ENCODE measurements at regions not wholly inside any gene's neighbourhood (a gene's known extent, or its start where the extent isn't known, plus 50 kb on each side); places are given as distances from the start of the nearest gene placed in this dataset.

DNA sequence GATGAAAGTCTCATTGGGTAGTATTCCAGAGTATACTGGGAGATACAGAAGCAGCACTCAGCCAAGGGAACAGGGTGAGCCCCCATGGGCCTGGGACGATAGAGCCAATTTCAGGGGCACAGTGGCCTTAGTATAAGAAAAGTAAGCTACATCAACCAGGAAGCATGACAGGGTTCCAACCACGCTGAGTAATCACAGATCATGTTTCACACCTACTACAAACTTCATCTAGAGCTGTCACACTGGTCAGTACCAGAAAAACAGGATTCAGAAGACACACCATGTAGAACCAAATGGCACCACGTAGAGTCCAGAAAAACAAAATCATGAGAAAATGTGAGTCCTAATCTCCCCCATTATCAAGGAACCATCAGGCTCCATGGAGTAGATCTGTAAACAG lies 1292.4 kb upstream of the MIR17HG start:
- ChIA-PET POLR2A (no interaction called here), CTCF (no interaction called here), RAD21 (ENCODE audit: low non-redundant PET in 1 of 2, low total read pairs in 2 of 2, uncharacterized antibody in 2 of 2, unreplicated experiment in 2 of 2) (no interaction called here)
- ATAC-seq: peak; percentile 50
- intact Hi-C loops (cut with micrococcal nuclease): no loop called here
- TF ChIP-seq JUND (IDR thresholded peaks at IDR 0.05): peak; percentile 22; the same call in 1 of the 2 replicates
- TF ChIP-seq ELF1 (IDR thresholded peaks at IDR 0.05; ENCODE audit: borderline replicate concordance, low read depth): no peak
- 0 out of 2 replicates have a peak, but pooled peaks have one; percentile 33 for TF ChIP-seq CBX3 (IDR thresholded peaks at IDR 0.05; ENCODE audit: low read depth)
- no TSS peak for BruUV-seq (replicated peaks)
- no peak overlapping the region for H3K27ac ChIP-seq (ENCODE audit: low read depth, low read length)
- no peaks in the 10 kb centered on the region for H3K9me3 ChIP-seq (ENCODE audit: control insufficient read depth in 1 of 2, insufficient read depth in 1 of 2, low read depth in 1 of 2, low read length in 2 of 2)
- H3K4me2 ChIP-seq (ENCODE audit: low read length): peak overlapping the region; percentile 33; the same call in 1 of the 2 replicates
- H2AFZ ChIP-seq (ENCODE audit: low read depth, low read length, poor library complexity, severe bottlenecking): peak overlapping the region; percentile 11
- H3K36me3 ChIP-seq (ENCODE audit: control insufficient read depth in 1 of 2, insufficient read depth in 2 of 2, low read length in 2 of 2): no peaks in the 10 kb centered on the region
- peak; percentile 0 for DNase-seq (ENCODE audit: low read depth, low spot score)
- peaks cover 0 to 6% of the 10 kb centered on the region in 2 experiments; a peak in 2 of 4 replicates for H3K4me1 ChIP-seq (ENCODE audit: control insufficient read depth in 1 of 2, insufficient read depth in 2 of 2, low read length in 2 of 2)
- H3K9me2 ChIP-seq (ENCODE audit: insufficient read depth): no peaks in the 10 kb centered on the region
- H4K20me1 ChIP-seq (ENCODE audit: insufficient read depth): no peaks in the 10 kb centered on the region
- H3K4me3 ChIP-seq (replicated peaks in 1 of 2; ENCODE audit: low read depth in 1 of 2, low read length in 2 of 2): no peak overlapping the region
- H3K9ac ChIP-seq (ENCODE audit: low read length): no peak overlapping the region
- no peaks in the 10 kb centered on the region for H3K27me3 ChIP-seq (ENCODE audit: insufficient read depth, low read length)
- H3K79me2 ChIP-seq (ENCODE audit: insufficient read depth, low read length): no peaks in the 10 kb centered on the region

DNA sequence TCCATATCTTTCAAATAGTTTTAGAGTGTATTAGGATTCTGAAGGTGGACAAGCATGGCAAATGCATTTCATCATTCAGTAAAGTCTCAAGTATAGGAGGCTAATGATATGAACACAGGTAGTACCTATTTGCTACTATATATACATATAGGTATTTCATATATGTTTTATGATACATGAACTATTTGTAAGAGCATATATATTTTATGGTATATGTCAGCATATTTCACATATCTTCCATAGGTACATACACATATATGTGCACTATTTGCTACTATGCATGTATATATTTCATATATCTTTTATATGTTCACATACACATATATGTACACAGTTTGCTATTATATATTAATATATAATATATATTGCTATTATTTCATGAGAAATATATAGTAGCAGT lies 1291.7 kb upstream of the MIR17HG start:
- CTCF ChIA-PET: no interaction called here
- H3K4me2 ChIP-seq (ENCODE audit: low read length): no peak overlapping the region
- BruUV-seq (replicated peaks): no TSS peak
- peaks cover 0 to 6% of the 10 kb centered on the region in 2 experiments; a peak in 2 of 4 replicates for H3K4me1 ChIP-seq (ENCODE audit: control insufficient read depth in 1 of 2, insufficient read depth in 2 of 2, low read length in 2 of 2)
- no peak overlapping the region for H3K27ac ChIP-seq (ENCODE audit: low read depth, low read length)
- RAD21 ChIA-PET (ENCODE audit: low non-redundant PET in 1 of 2, low total read pairs in 2 of 2, uncharacterized antibody in 2 of 2, unreplicated experiment in 2 of 2): no interaction called here
- ATAC-seq (no peak), DNase-seq (ENCODE audit: low read depth, low spot score) (no peak)
- H3K79me2 ChIP-seq (ENCODE audit: insufficient read depth, low read length): no peaks in the 10 kb centered on the region
- H2AFZ ChIP-seq (ENCODE audit: low read depth, low read length, poor library complexity, severe bottlenecking): no peak overlapping the region
- TF ChIP-seq ZFX (IDR thresholded peaks at IDR 0.05) (no peak), ZNF274 (IDR thresholded peaks at IDR 0.05; ENCODE audit: low read depth, low read length) (no peak), SP1 (IDR thresholded peaks at IDR 0.05; ENCODE audit: low read depth) (no peak), FOSL1 (IDR thresholded peaks at IDR 0.05; ENCODE audit: low read depth) (no peak), TCF7L2 (IDR thresholded peaks at IDR 0.05; ENCODE audit: borderline replicate concordance, extremely low read depth, insufficient read depth, insufficient read length) (no peak), EGR1 (IDR thresholded peaks at IDR 0.05; ENCODE audit: low read depth) (no peak), SRF (IDR thresholded peaks at IDR 0.05; ENCODE audit: low read depth) (no peak), RAD21 (IDR thresholded peaks at IDR 0.05; ENCODE audit: low read depth) (no peak), ELF1 (IDR thresholded peaks at IDR 0.05; ENCODE audit: borderline replicate concordance, low read depth) (no peak), YY1 (IDR thresholded peaks at IDR 0.05; ENCODE audit: extremely low read depth, insufficient replicate concordance, low read depth, low read length) (no peak), CEBPB (IDR thresholded peaks at IDR 0.05; ENCODE audit: low read depth) (no peak), CBX3 (IDR thresholded peaks at IDR 0.05; ENCODE audit: low read depth) (no peak), POLR2AphosphoS5 (IDR thresholded peaks at IDR 0.05; ENCODE audit: low read depth, low read length) (no peak)
- TF ChIP-seq, protein P1, sequence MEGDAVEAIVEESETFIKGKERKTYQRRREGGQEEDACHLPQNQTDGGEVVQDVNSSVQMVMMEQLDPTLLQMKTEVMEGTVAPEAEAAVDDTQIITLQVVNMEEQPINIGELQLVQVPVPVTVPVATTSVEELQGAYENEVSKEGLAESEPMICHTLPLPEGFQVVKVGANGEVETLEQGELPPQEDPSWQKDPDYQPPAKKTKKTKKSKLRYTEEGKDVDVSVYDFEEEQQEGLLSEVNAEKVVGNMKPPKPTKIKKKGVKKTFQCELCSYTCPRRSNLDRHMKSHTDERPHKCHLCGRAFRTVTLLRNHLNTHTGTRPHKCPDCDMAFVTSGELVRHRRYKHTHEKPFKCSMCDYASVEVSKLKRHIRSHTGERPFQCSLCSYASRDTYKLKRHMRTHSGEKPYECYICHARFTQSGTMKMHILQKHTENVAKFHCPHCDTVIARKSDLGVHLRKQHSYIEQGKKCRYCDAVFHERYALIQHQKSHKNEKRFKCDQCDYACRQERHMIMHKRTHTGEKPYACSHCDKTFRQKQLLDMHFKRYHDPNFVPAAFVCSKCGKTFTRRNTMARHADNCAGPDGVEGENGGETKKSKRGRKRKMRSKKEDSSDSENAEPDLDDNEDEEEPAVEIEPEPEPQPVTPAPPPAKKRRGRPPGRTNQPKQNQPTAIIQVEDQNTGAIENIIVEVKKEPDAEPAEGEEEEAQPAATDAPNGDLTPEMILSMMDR (IDR thresholded peaks at IDR 0.05 in 2 of 3, conservative IDR thresholded peaks at IDR 0.05 in 1 of 3; ENCODE audit: borderline replicate concordance in 1 of 3, insufficient read depth in 1 of 3, low read depth in 2 of 3, low read length in 2 of 3): no peak
- TF ChIP-seq, protein P2, sequence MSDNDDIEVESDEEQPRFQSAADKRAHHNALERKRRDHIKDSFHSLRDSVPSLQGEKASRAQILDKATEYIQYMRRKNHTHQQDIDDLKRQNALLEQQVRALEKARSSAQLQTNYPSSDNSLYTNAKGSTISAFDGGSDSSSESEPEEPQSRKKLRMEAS (IDR thresholded peaks at IDR 0.05): no peak
- no peak overlapping the region for H3K9ac ChIP-seq (ENCODE audit: low read length)
- POLR2A ChIA-PET: no interaction called here
- H3K9me2 ChIP-seq (ENCODE audit: insufficient read depth): no peaks in the 10 kb centered on the region
- intact Hi-C loops (cut with micrococcal nuclease): no loop called here
- H3K36me3 ChIP-seq (ENCODE audit: control insufficient read depth in 1 of 2, insufficient read depth in 2 of 2, low read length in 2 of 2): no peaks in the 10 kb centered on the region
- no peak overlapping the region for H3K4me3 ChIP-seq (replicated peaks in 1 of 2; ENCODE audit: low read depth in 1 of 2, low read length in 2 of 2)
- H3K27me3 ChIP-seq (ENCODE audit: insufficient read depth, low read length): no peaks in the 10 kb centered on the region
- no peaks in the 10 kb centered on the region for H3K9me3 ChIP-seq (ENCODE audit: control insufficient read depth in 1 of 2, insufficient read depth in 1 of 2, low read depth in 1 of 2, low read length in 2 of 2)
- no peaks in the 10 kb centered on the region for H4K20me1 ChIP-seq (ENCODE audit: insufficient read depth)

All from HCT116 (cell line).